Central memory CD8-positive, alpha-beta T cell (primary cell): ENCODE measurements at regions not wholly inside any gene's neighbourhood (a gene's known extent, or its start where the extent isn't known, plus 50 kb on each side); places are given as distances from the start of the nearest gene placed in this dataset.

ENCODE experiments used
- ATAC-seq: fragments of 150-1000 bp; cut with Tn5 transposase; replicated peaks from 2 replicates; pipeline ENCODE4 v1.10.0; 2022; ENCODE audit warnings: mild to moderate bottlenecking, moderate FRiP score, moderate number of reproducible peaks; ENCODE audit not compliant: poor library complexity, severe bottlenecking; ENCODE audit errors: extremely low read depth
- DNase-seq, 2 donors: peaks; one replicate each; pipeline ENCODE4 v3.0.0; 2021; ENCODE audit warnings: low spot score in 2 of 2
- H3K27ac Mint-ChIP-seq: one replicate; pipeline ENCODE4 v1.8.0; 2022; ENCODE audit warnings: low read depth, mild to moderate bottlenecking, moderate library complexity, mixed read lengths
- H3K27me3 Mint-ChIP-seq: one replicate; pipeline ENCODE4 v1.8.0; 2022; ENCODE audit warnings: mixed read lengths
- H3K36me3 Mint-ChIP-seq: one replicate; pipeline ENCODE4 v1.8.0; 2022; ENCODE audit warnings: mild to moderate bottlenecking, moderate library complexity, mixed read lengths; ENCODE audit not compliant: insufficient read depth
- H3K4me1 Mint-ChIP-seq: one replicate; pipeline ENCODE4 v1.8.0; 2022; ENCODE audit warnings: mixed read lengths
- H3K4me3 Mint-ChIP-seq: one replicate; pipeline ENCODE4 v1.8.0; 2022; ENCODE audit warnings: mild to moderate bottlenecking, moderate library complexity, mixed read lengths
- H3K9me3 Mint-ChIP-seq: one replicate; pipeline ENCODE4 v1.8.0; 2022; ENCODE audit warnings: mixed read lengths

DNA sequence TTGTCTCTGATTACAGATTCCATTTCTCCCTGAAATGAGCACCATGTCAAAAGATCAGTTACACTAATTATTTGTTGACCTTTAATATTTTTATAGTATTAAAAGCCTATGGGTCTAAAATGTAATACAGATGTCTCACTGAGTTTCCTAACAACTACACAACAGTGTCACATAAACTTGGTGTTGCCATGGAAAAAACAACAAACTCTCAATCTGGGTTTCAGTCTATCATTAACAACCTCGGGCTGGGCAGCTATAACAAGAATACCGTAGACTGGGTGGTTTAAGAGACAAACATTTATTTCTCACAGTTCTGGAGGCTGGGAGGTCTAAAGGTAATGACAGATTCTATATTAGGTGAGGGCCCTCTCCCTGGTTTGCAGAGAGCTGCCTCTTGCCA lies 407.1 kb downstream of the HNRNPD start:
- Mint-ChIP-seq H3K4me1 (no peaks in the 10 kb centered on the region), H3K36me3 (no peaks in the 10 kb centered on the region), H3K4me3 (no peak overlapping the region), H3K9me3 (no peaks in the 10 kb centered on the region), H3K27me3 (peaks cover 18% of the 10 kb centered on the region), H3K27ac (no peak overlapping the region)
- ATAC-seq: no peak
- DNase-seq: no peak

DNA sequence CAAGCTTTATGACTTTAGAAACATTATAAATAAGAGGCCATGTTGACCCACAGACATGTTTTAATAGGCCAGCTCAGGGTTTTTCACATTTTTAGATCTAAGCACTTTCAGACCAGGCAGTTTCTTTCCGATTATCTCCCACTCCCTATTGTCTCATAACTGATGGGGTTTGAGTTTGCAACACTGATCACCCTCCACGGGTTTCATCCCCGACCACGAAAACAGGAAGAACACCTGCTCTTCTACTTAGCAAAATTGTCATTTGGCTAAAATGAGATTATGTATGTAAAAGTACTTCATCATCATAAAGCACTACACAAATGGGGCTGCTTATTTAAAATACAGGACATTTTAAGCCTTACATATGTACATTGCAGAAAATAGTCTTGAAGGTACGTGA lies 407.9 kb downstream of the HNRNPD start:
- no peaks in the 10 kb centered on the region for H3K4me1 Mint-ChIP-seq
- H3K27ac Mint-ChIP-seq: no peak overlapping the region
- H3K4me3 Mint-ChIP-seq: no peak overlapping the region
- DNase-seq (no peak), ATAC-seq (no peak)
- H3K36me3 Mint-ChIP-seq: no peaks in the 10 kb centered on the region
- H3K27me3 Mint-ChIP-seq: peaks cover 18% of the 10 kb centered on the region
- H3K9me3 Mint-ChIP-seq: no peaks in the 10 kb centered on the region

DNA sequence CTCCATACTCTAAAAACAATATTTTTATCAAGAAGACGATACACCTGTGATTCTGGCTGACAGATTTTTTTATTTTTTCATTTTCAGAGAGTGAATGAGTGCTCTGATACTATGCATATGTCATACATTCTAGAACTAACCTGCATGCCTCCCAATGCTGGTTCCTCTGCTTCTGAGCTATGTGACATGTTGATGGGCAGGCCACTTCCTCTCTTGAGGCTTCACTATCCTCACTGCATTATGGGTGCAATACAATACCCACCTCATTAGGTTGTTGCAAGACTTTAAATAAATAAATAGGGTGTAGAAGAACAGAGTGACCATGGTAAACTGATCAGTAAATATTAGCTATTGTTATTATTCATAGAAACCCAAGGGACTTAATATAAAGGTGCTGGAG lies 408.3 kb downstream of the HNRNPD start:
- ATAC-seq (no peak), DNase-seq (no peak)
- H3K4me3 Mint-ChIP-seq: no peak overlapping the region
- H3K36me3 Mint-ChIP-seq: no peaks in the 10 kb centered on the region
- peaks cover 18% of the 10 kb centered on the region for H3K27me3 Mint-ChIP-seq
- H3K27ac Mint-ChIP-seq: no peak overlapping the region
- no peaks in the 10 kb centered on the region for H3K4me1 Mint-ChIP-seq
- H3K9me3 Mint-ChIP-seq: no peaks in the 10 kb centered on the region

DNA sequence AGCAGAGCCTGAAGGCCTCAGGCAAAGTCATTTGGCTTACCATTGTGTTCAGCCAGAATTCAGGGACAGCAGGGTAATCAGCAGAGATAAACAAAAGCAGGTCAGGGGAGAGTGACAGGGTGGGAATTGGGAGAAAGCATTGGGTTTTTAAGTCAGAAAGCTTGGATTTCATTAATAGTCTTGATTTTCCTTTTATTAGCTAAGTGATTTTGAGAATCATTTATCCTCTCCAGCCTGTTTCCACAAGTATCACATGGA lies 410.1 kb downstream of the HNRNPD start:
- Mint-ChIP-seq H3K36me3 (no peaks in the 10 kb centered on the region), H3K27me3 (peaks cover 18% of the 10 kb centered on the region), H3K4me1 (no peaks in the 10 kb centered on the region), H3K4me3 (no peak overlapping the region), H3K27ac (no peak overlapping the region), H3K9me3 (no peaks in the 10 kb centered on the region)
- ATAC-seq (no peak), DNase-seq (no peak)

DNA sequence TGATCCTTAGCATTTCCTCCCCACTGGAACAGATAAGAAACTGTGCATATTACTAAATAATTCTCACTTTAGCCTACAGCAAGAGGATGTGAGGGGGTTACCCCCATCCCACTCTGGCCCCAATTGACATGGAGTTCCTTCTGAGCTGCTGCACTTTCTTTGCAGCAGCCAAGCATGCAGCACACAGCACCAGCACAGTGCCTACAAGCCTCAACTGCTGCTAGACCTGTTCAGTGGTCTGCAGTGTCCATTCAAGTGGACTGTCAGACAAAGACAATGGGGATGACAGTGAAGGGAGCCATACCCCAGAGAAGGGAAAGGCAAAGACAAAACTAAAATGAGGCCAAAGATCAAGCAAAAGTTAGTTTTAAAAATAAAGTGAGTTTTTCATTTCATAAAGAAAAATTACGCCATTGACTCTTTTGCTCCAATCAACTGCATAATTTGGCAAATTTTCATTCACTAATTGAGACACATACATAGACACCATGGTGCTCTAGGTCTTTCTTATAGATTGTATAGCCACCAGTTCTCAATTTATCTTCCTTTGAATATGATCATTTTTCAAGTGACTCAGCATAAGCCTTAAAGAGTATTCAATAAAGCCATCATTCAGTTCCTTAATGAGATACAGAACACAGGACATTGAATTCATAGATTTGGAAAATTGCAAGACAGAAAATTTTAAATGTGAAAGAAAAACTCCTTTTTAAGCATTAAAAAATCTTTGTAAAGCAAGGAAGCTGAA lies 410.6 kb downstream of the HNRNPD start:
- H3K27me3 Mint-ChIP-seq: peaks cover 16% of the 10 kb centered on the region
- H3K9me3 Mint-ChIP-seq: no peaks in the 10 kb centered on the region
- no peak for ATAC-seq
- no peak overlapping the region for H3K27ac Mint-ChIP-seq
- H3K36me3 Mint-ChIP-seq: no peaks in the 10 kb centered on the region
- H3K4me3 Mint-ChIP-seq: no peak overlapping the region
- no peak for DNase-seq
- no peaks in the 10 kb centered on the region for H3K4me1 Mint-ChIP-seq

DNA sequence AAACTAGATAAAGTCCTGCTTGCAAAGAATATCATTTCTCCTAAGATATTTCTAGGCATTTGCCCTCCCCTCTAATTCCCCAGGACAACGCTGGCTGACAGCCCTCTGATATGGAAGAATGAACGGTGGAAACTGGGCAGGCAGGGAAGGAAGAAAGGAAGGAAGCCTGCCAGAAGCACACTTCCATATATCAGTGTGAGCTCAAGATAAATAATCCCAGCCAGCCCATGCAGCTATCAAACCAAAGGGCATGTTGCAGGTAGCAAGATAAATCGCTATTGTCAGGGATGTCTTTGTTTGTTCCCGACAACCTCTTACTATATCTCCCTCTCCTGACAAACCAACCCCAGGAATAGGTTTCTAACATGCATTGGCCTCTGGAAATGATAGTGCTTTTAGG lies 412.8 kb downstream of the HNRNPD start:
- DNase-seq: no peak
- no peaks in the 10 kb centered on the region for H3K9me3 Mint-ChIP-seq
- H3K4me3 Mint-ChIP-seq: no peak overlapping the region
- no peaks in the 10 kb centered on the region for H3K4me1 Mint-ChIP-seq
- no peaks in the 10 kb centered on the region for H3K36me3 Mint-ChIP-seq
- H3K27me3 Mint-ChIP-seq: no peaks in the 10 kb centered on the region
- H3K27ac Mint-ChIP-seq: no peak overlapping the region
- no peak for ATAC-seq

DNA sequence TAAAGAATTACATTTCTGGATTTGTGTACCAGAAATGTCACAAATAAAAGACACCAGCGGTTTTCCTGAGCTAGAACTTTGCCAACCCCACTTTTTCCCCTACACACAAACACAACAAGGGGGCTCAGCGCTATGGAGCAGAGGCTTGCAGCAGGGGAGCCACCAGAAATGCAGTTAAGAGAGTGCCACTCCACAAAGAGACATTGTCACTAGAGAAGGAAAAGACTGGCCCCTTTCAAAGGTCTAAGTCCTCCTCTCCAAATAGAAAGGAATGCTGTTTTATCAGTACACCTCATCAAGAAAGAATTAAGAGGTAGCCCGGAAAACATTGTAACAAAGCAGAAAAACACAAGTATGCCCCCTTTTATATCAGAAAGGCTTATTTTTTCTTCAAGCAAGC lies 419.5 kb downstream of the HNRNPD start:
- no peak for ATAC-seq
- no peaks in the 10 kb centered on the region for H3K9me3 Mint-ChIP-seq
- no peak overlapping the region for H3K27ac Mint-ChIP-seq

DNA sequence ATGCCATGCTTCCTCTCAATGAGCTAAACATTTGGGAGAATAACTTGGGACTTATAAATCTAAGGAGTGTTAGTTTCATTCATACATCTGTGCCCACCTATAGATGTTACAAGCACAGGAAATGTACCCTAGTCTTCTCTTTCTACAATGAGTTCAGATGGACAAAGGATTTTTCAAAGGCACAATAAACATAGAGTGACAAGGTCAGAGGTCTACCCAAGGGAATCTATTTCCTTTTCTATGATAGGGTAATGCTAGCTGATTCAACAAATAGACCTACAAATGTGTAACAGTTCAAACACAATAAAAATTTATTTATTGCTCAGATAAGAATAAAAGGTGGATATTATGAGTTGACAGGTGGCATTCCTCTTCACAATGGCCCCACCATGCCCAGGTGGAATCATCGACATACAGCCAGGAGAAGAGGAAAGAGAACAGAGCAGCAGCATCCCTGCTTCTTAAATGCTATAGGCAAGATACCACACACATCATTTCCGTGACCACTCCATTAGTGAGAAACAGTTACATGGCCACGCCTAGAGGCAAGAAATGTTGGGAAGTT lies 421.8 kb downstream of the HNRNPD start:
- ATAC-seq (no peak), DNase-seq (no peak)
- Mint-ChIP-seq H3K27me3 (peaks cover 33% of the 10 kb centered on the region), H3K36me3 (no peaks in the 10 kb centered on the region), H3K27ac (no peak overlapping the region), H3K4me3 (no peak overlapping the region), H3K4me1 (no peaks in the 10 kb centered on the region), H3K9me3 (no peaks in the 10 kb centered on the region)

More for the DNA sequence above, 419.5 kb downstream of the HNRNPD start:
- Mint-ChIP-seq H3K27me3 (peaks cover 17% of the 10 kb centered on the region), H3K4me3 (no peak overlapping the region), H3K4me1 (no peaks in the 10 kb centered on the region), H3K36me3 (no peaks in the 10 kb centered on the region)
- DNase-seq: no peak

DNA sequence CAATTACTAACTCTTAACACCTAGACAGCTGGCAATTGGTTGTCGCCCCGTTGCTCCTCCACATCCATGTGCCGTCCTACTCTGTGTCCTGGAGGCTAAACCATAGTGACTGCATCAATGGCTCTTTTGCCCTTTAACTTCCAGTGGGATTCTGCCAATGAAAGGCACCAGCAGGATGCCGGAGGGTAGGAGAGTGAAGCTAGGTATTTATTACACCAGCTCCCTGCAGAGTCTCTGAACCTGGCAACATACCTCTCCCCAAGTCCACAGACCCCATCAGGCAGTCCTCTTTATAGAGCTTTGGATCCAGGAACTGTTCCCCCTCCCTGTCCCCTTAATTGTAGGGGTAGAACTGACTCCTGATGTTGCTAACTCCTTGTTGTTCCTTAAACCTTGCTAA lies 426.8 kb downstream of the HNRNPD start:
- H3K27ac Mint-ChIP-seq: no peak overlapping the region
- no peaks in the 10 kb centered on the region for H3K9me3 Mint-ChIP-seq
- H3K27me3 Mint-ChIP-seq: peaks cover 45% of the 10 kb centered on the region
- no peak for DNase-seq
- H3K36me3 Mint-ChIP-seq: peaks cover 2% of the 10 kb centered on the region
- ATAC-seq: no peak
- no peaks in the 10 kb centered on the region for H3K4me1 Mint-ChIP-seq
- no peak overlapping the region for H3K4me3 Mint-ChIP-seq

DNA sequence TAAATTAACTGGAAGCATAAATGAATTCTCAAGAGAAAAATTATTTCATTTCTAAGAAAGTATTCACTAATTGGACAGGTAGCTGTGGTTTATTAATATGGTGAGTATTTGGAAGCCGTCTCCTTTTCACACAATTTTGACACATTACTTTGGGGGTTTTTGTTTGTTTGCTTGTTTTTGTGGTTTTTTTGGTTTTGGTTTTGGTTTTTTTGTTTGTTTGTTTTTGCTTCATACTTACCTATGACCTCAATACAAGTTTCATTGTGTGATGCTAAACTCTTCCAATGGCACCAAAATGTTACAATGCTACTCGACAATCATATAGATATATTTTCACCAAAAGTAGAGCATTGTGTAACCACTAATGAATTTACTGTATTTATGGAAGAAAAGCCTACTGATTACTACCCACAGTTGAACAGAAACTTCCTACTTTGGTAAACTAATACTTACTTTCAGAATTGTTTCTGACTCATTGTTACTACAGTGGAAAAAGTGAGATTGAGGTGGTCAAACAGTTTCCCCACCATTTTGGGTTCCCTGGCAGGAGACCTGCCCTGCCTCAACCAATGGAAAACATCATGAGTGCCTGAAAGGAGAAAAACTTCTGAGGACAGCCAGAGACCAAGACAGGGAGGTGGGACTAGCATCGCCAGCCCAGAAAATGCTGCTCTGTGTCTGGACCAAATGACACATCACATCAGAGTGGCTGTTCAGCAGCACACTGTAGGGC lies 443.1 kb downstream of the HNRNPD start:
- peaks cover 15% of the 10 kb centered on the region for H3K27me3 Mint-ChIP-seq
- no peak overlapping the region for H3K27ac Mint-ChIP-seq
- no peaks in the 10 kb centered on the region for H3K36me3 Mint-ChIP-seq
- no peak for ATAC-seq
- no peak for DNase-seq
- no peaks in the 10 kb centered on the region for H3K9me3 Mint-ChIP-seq
- no peak overlapping the region for H3K4me3 Mint-ChIP-seq
- no peaks in the 10 kb centered on the region for H3K4me1 Mint-ChIP-seq

DNA sequence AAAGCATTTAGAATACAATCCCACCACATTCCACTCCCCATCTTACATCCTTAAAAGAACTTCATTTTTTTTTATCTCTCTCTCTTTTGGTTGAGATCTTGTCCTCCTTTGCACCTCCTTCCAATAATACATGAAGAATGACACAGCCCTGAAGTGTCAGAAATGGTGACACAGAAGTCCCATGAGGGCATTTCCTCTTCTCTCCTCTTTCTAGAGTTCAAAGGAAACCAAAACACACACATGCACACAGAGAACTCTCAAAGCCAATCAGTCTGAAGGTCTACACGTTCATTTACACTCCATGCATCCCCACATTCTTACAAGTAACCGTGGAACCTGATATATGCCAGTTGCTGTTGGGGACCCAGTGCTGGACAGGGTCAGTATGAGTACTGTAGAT lies 450.7 kb downstream of the HNRNPD start:
- Mint-ChIP-seq H3K9me3 (no peaks in the 10 kb centered on the region), H3K4me3 (no peak overlapping the region), H3K27me3 (peaks cover 58% of the 10 kb centered on the region), H3K27ac (no peak overlapping the region), H3K4me1 (no peaks in the 10 kb centered on the region), H3K36me3 (no peaks in the 10 kb centered on the region)
- DNase-seq (no peak), ATAC-seq (no peak)

DNA sequence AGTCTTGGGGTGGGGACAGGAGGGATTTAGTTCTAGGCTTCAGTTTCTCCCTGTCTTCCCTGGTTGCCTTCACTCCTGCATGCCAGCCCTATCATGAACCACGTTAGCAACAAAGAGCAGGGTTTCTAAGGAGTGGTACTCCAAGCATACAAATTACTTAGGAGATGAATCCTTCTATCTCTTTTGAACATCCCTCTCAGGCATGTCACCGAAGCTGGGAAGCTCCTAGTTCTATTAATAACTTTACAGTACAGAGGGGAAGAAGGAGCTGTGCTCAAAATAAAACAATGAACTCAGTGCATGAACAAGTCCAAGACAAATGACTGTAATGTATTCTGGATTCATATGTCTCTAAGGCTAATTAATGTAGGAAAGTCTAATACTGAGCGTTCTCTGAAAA lies 450.6 kb upstream of the RASGEF1B start:
- no peak overlapping the region for H3K4me3 Mint-ChIP-seq
- H3K27me3 Mint-ChIP-seq: peaks cover 56% of the 10 kb centered on the region
- DNase-seq: no peak

DNA sequence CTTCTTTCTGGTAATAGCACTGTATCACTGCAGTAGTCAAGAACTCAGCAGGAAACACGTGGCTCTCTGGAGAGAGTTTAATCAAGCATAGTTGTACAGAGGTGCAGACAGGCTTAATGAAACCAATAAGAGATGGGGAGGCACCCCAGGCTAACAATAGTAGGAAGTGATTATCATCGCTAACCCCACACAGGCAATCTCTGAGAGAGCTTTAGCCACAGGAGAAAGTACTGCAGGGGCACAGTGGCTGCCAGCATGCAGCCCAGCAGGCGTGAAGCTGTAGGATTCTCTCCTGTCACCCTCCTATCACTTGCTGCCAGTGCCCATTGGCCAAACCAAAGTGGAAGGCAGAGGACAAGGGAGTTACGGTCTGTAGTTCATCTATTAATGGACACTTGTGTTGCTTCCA lies 450.0 kb upstream of the RASGEF1B start:
- no peak overlapping the region for H3K4me3 Mint-ChIP-seq
- H3K4me1 Mint-ChIP-seq: no peaks in the 10 kb centered on the region
- H3K27ac Mint-ChIP-seq: no peak overlapping the region
- peaks cover 51% of the 10 kb centered on the region for H3K27me3 Mint-ChIP-seq
- DNase-seq (no peak), ATAC-seq (no peak)
- H3K36me3 Mint-ChIP-seq: no peaks in the 10 kb centered on the region
- H3K9me3 Mint-ChIP-seq: no peaks in the 10 kb centered on the region

More for the DNA sequence above, 450.6 kb upstream of the RASGEF1B start:
- no peak overlapping the region for H3K27ac Mint-ChIP-seq
- no peak for ATAC-seq
- no peaks in the 10 kb centered on the region for H3K36me3 Mint-ChIP-seq
- no peaks in the 10 kb centered on the region for H3K4me1 Mint-ChIP-seq
- no peaks in the 10 kb centered on the region for H3K9me3 Mint-ChIP-seq
